ENCODE measurements at regions not wholly inside any gene's neighbourhood (a gene's known extent, or its start where the extent isn't known, plus 50 kb on each side); places are given as distances from the start of the nearest gene placed in this dataset.

GRCh38 chr13:85742355-85742754, 56.9 kb downstream of the SLITRK6 start:
- no peak for DNase-seq

- no peak for DNase-seq
These were observed 58.2 kb downstream of the SLITRK6 start for GRCh38 chr13:85741017-85741416.

GRCh38 chr13:85738696-85739320, 60.4 kb downstream of the SLITRK6 start:
- DNase-seq: no peak

GRCh38 chr13:85737952-85738351, 61.3 kb downstream of the SLITRK6 start:
- no peak for DNase-seq

GRCh38 chr13:85729296-85729695, 69.9 kb downstream of the SLITRK6 start:
- no peak for DNase-seq

- no peak for DNase-seq
These were observed 70.4 kb downstream of the SLITRK6 start for GRCh38 chr13:85728811-85729210.

- no peak for DNase-seq
These were observed 73.8 kb downstream of the SLITRK6 start for GRCh38 chr13:85725433-85725832.

GRCh38 chr13:85724546-85725432, 74.4 kb downstream of the SLITRK6 start:
- no peak for DNase-seq

- DNase-seq: no peak
These were observed 79.5 kb downstream of the SLITRK6 start for GRCh38 chr13:85719749-85720148.

GRCh38 chr13:85717921-85718320, 81.3 kb downstream of the SLITRK6 start:
- no peak for DNase-seq

- no peak for DNase-seq
These were observed 88.7 kb downstream of the SLITRK6 start for GRCh38 chr13:85710545-85710944.

- DNase-seq: no peak
These were observed 89.5 kb downstream of the SLITRK6 start for GRCh38 chr13:85709721-85710120.

GRCh38 chr13:85709072-85709471, 90.1 kb downstream of the SLITRK6 start:
- DNase-seq: no peak

GRCh38 chr13:85700906-85701305, 98.3 kb downstream of the SLITRK6 start:
- DNase-seq: no peak

GRCh38 chr13:85698256-85698655, 101.0 kb downstream of the SLITRK6 start:
- no peak for DNase-seq

- no peak for DNase-seq
These were observed 104.2 kb downstream of the SLITRK6 start for GRCh38 chr13:85694992-85695391.

GRCh38 chr13:85693889-85694511, 105.2 kb downstream of the SLITRK6 start:
- DNase-seq: no peak

- no peak for DNase-seq
These were observed 108.9 kb downstream of the SLITRK6 start for GRCh38 chr13:85690368-85690767.

- DNase-seq: no peak
These were observed 113.8 kb downstream of the SLITRK6 start for GRCh38 chr13:85685436-85685835.

- no peak for DNase-seq
These were observed 123.9 kb downstream of the SLITRK6 start for GRCh38 chr13:85675151-85675907.

GRCh38 chr13:85671336-85671735, 127.9 kb downstream of the SLITRK6 start:
- no peak for DNase-seq

- no peak for DNase-seq
These were observed 132.9 kb downstream of the SLITRK6 start for GRCh38 chr13:85666356-85666755.

GRCh38 chr13:85665286-85665685, 133.9 kb downstream of the SLITRK6 start:
- DNase-seq: no peak
